GM12878 (cell line): ENCODE measurements at regions not wholly inside any gene's neighbourhood (a gene's known extent, or its start where the extent isn't known, plus 50 kb on each side); places are given as distances from the start of the nearest gene placed in this dataset.

ENCODE experiments used
- ATAC-seq: fragments of 200-7000 bp; cut with Tn5 transposase; 3 replicates; pipeline ENCODE4 v1.9.1; 2020; ENCODE audit warnings: mild to moderate bottlenecking, moderate library complexity
- BruUV-seq: library from RNA; stranded (reverse); fragments of 400-500 nt; replicated peaks from 2 replicates; lab custom pipeline; 2021; lab: Mats Ljungman, UMichigan
- CTCF ChIA-PET: fragments of 300-600 bp; sonication (Branson Sonifier 250); formaldehyde crosslinking; extraction: SDS; loops from one replicate; lab custom pipeline; 2021; ENCODE audit warnings: inconsistent platforms; lab: Yijun Ruan, JAX
- POLR2A ChIA-PET: fragments of 350-600 bp; formaldehyde crosslinking; extraction: SDS; loops from one replicate; lab custom pipeline; 2021; ENCODE audit warnings: inconsistent platforms; lab: Charles Lee
- RAD21 ChIA-PET: fragments of 300-600 bp; sonication (Branson Sonifier 250); formaldehyde crosslinking; loops from one replicate; lab custom pipeline; 2023; ENCODE audit warnings: antibody characterized with exemption; ENCODE audit not compliant: unreplicated experiment; lab: Charles Lee
- SMC1A ChIA-PET: fragments of 300-600 bp; sonication (Branson Sonifier 250); formaldehyde crosslinking; loops from one replicate; lab custom pipeline; 2023; ENCODE audit not compliant: unreplicated experiment, uncharacterized antibody; lab: Charles Lee
- DNase-seq: peaks from one replicate; pipeline ENCODE4 v3.0.0-alpha.2; 2011; ENCODE audit warnings: low read depth, low spot score
- FAIRE-seq: peaks from 3 replicates; lab custom pipeline; 2011; peaks lifted over from hg19 to GRCh38; lab: Jason Lieb, UNC
- H2AFZ ChIP-seq: 2 replicates; pipeline ENCODE4 v1.6.0; 2011; ENCODE audit warnings: low read depth, low read length, control low read depth; ENCODE audit not compliant: control insufficient read depth
- H3K27ac ChIP-seq: 2 replicates; pipeline ENCODE4 v1.5.1; 2011; ENCODE audit warnings: control low read depth; ENCODE audit not compliant: control insufficient read depth, insufficient read depth
- H3K27me3 ChIP-seq, 2 experiments: replicated peaks in 1 of 2; 2 replicates each; pipeline versions ENCODE4 v1.6.0 to v1.6.1; 2011; ENCODE audit warnings: low read length in 1 of 2; ENCODE audit not compliant: control insufficient read depth in 2 of 2, insufficient read depth in 2 of 2
- H3K36me3 ChIP-seq, 2 experiments: 2 replicates each; pipeline ENCODE4 v1.5.1; 2011; ENCODE audit warnings: low read length in 1 of 2; ENCODE audit not compliant: control insufficient read depth in 2 of 2, insufficient read depth in 2 of 2
- H3K4me1 ChIP-seq: 2 replicates; pipeline ENCODE4 v1.6.1; 2011; ENCODE audit warnings: mild to moderate bottlenecking, low read length, moderate library complexity, mixed read lengths; ENCODE audit not compliant: control insufficient read depth, insufficient read depth
- H3K4me2 ChIP-seq: 2 replicates; pipeline ENCODE4 v1.6.0; 2011; ENCODE audit warnings: control low read depth; ENCODE audit not compliant: control insufficient read depth, insufficient read depth
- H3K4me3 ChIP-seq: fragments of 200-600 bp; sonication (generic); 2 replicates; pipeline ENCODE4 v1.5.1; 2016
- H3K79me2 ChIP-seq: 2 replicates; pipeline ENCODE4 v1.6.0; 2011; ENCODE audit warnings: low read length; ENCODE audit not compliant: control insufficient read depth, insufficient read depth
- H3K9ac ChIP-seq: 2 replicates; pipeline ENCODE4 v1.8.0; 2011; ENCODE audit warnings: low read length, control low read depth, mixed read lengths; ENCODE audit not compliant: control insufficient read depth, insufficient read depth
- H3K9me3 ChIP-seq: replicated peaks from 3 replicates; pipeline ENCODE4 v1.5.1; 2011; ENCODE audit warnings: mild to moderate bottlenecking, low read length; ENCODE audit not compliant: control insufficient read depth, insufficient read depth
- H4K20me1 ChIP-seq: 2 replicates; pipeline ENCODE4 v1.6.0; 2011; ENCODE audit not compliant: control insufficient read depth, insufficient read depth
- ATF2 ChIP-seq: IDR thresholded peaks from 2 replicates; pipeline ENCODE4 v1.6.1; 2012; ENCODE audit warnings: low read length, inconsistent platforms
- CBX5 ChIP-seq: sonication (generic); IDR thresholded peaks from 2 replicates; pipeline ENCODE4 v1.6.1; 2016; ENCODE audit warnings: low read depth, moderate library complexity, mild to moderate bottlenecking, inconsistent platforms
- CEBPB ChIP-seq, 2 experiments: fragments of 150-350 bp in 1 of 2; IDR thresholded peaks; 2 replicates each; pipeline ENCODE4 v1.6.1; 2012 to 2014; ENCODE audit warnings: low read depth in 2 of 2, low read length in 2 of 2, borderline replicate concordance in 1 of 2, inconsistent platforms in 1 of 2
- CTCF ChIP-seq, 3 experiments: IDR thresholded peaks in 2 of 3; conservative IDR thresholded peaks in 1 of 3; 2 replicates each; pipeline ENCODE4 v1.5.1; 2011; ENCODE audit warnings: low read depth in 3 of 3, low read length in 3 of 3, mild to moderate bottlenecking in 3 of 3, control low read depth in 2 of 3, moderate library complexity in 2 of 3, inconsistent platforms in 1 of 3, mixed read lengths in 1 of 3; ENCODE audit not compliant: control insufficient read depth in 2 of 3, insufficient read depth in 1 of 3; ENCODE audit errors: extremely low read depth in 1 of 3
- ETV6 ChIP-seq, 2 experiments: fragments of 450-650 bp in 1 of 2; IDR thresholded peaks in 1 of 2; conservative IDR thresholded peaks in 1 of 2; 2 replicates each; pipeline ENCODE4 v1.6.1; 2014; ENCODE audit warnings: antibody characterized with exemption in 1 of 2, borderline replicate concordance in 1 of 2, low read depth in 1 of 2, mild to moderate bottlenecking in 1 of 2, moderate library complexity in 1 of 2
- FOXK2 ChIP-seq: fragments of 450-650 bp; IDR thresholded peaks from 2 replicates; pipeline ENCODE4 v1.6.1; 2017; ENCODE audit warnings: mild to moderate bottlenecking, moderate library complexity
- IKZF1 ChIP-seq: fragments of 450-650 bp; conservative IDR thresholded peaks from 2 replicates; pipeline ENCODE4 v1.6.1; 2017; ENCODE audit warnings: antibody characterized with exemption, mild to moderate bottlenecking
- POLR2AphosphoS2 ChIP-seq: IDR thresholded peaks from 2 replicates; pipeline ENCODE4 v1.6.1; 2011; ENCODE audit warnings: low read depth, mild to moderate bottlenecking, low read length, improper control_type of control experiment, moderate library complexity
- RBBP5 ChIP-seq: fragments of 200-600 bp; sonication (generic); conservative IDR thresholded peaks from 2 replicates; pipeline ENCODE4 v1.6.1; 2016
- RCOR1 ChIP-seq: conservative IDR thresholded peaks from 2 replicates; pipeline ENCODE4 v1.6.1; 2012; ENCODE audit warnings: low read depth, low read length, improper control_type of control experiment
- SIN3A ChIP-seq: IDR thresholded peaks from 2 replicates; pipeline ENCODE4 v1.6.1; 2012; ENCODE audit warnings: low read depth, low read length, improper control_type of control experiment
- TARDBP ChIP-seq: IDR thresholded peaks from 2 replicates; pipeline ENCODE4 v1.6.1; 2016; ENCODE audit warnings: borderline replicate concordance
- YBX1 ChIP-seq: fragments of 450-650 bp; IDR thresholded peaks from 2 replicates; pipeline ENCODE4 v1.6.1; 2016; ENCODE audit warnings: antibody characterized with exemption
- WGBS: methylation state at CpG from one replicate; pipeline ENCODE4 v1.1.6; 2016; ENCODE audit warnings: low lambda C conversion rate; ENCODE audit not compliant: insufficient replicate concordance, insufficient coverage; ENCODE audit errors: missing lambda C conversion rate; 5-methylcytosine and 5-hydroxymethylcytosine counted together
- in situ Hi-C: fragments of 300-500 bp; cut with MboI; formaldehyde crosslinking; loops from 9 replicates; pipeline ENCODE4 v1.14.3; 2018; ENCODE audit warnings: mixed read lengths
- intact Hi-C: fragments of 100-400 bp; cut with micrococcal nuclease; formaldehyde crosslinking; loops from one replicate; pipeline ENCODE4 v1.14.2; 2022; ENCODE audit not compliant: unreplicated experiment

- RAD21 ChIA-PET = no interaction called here
- no peak overlapping the region for H3K27ac ChIP-seq
- no peak overlapping the region for H3K4me3 ChIP-seq
- intact Hi-C loops (no loop called here), in situ Hi-C loops (loop anchor here (10.0 kb wide), 1 partner anchor 62 kb away; no protein-coding TSS in a partner anchor)
- SMC1A ChIA-PET = no interaction called here
- no peak for DNase-seq
- H3K9me3 ChIP-seq = no peaks in the 10 kb centered on the region; the same call in 2 of the 3 replicates
- no peak overlapping the region for H2AFZ ChIP-seq
- CTCF ChIA-PET = no interaction called here
- no peak for FAIRE-seq
- TF ChIP-seq TARDBP = no peak
- TF ChIP-seq ATF2 = no peak
- TF ChIP-seq CEBPB (IDR thresholded peaks at IDR 0.05; ENCODE audit: borderline replicate concordance in 1 of 2, low read depth in 2 of 2, low read length in 2 of 2) = no peak
- TF ChIP-seq YBX1 = no peak
- no peak for TF ChIP-seq CBX5
- no peak for TF ChIP-seq FOXK2
- no peak for TF ChIP-seq CTCF (IDR thresholded peaks at IDR 0.05 in 2 of 3, conservative IDR thresholded peaks at IDR 0.05 in 1 of 3; ENCODE audit: control insufficient read depth in 2 of 3, extremely low read depth in 1 of 3, insufficient read depth in 1 of 3, low read depth in 3 of 3, low read length in 3 of 3)
- no peak for TF ChIP-seq SIN3A
- TF ChIP-seq ETV6 (conservative IDR thresholded peaks at IDR 0.05 in 1 of 2, IDR thresholded peaks at IDR 0.05 in 1 of 2; ENCODE audit: borderline replicate concordance in 1 of 2, low read depth in 1 of 2) = no peak
- no peak for TF ChIP-seq IKZF1
- no peak for TF ChIP-seq RCOR1
- no peak for TF ChIP-seq POLR2AphosphoS2
- no peak for TF ChIP-seq RBBP5
- H4K20me1 ChIP-seq = no peaks in the 10 kb centered on the region
- no peaks in the 10 kb centered on the region for H3K36me3 ChIP-seq
- H3K27me3 ChIP-seq = peaks cover 0 to 4% of the 10 kb centered on the region in 2 experiments; a peak in 1 of 4 replicates
- BruUV-seq = no TSS peak
- no peaks in the 10 kb centered on the region for H3K79me2 ChIP-seq
- H3K9ac ChIP-seq = no peak overlapping the region
- H3K4me1 ChIP-seq = no peaks in the 10 kb centered on the region; the same call in 1 of the 2 replicates
- H3K4me2 ChIP-seq = no peak overlapping the region
- POLR2A ChIA-PET = no interaction called here
- 50% methylated on average over 2 of the region's 2 CpGs for WGBS
- ATAC-seq = no peak
Observed at GRCh38 chr4:24662542-24662941, 78.2 kb upstream of the DHX15 start.
